B cell (primary cell): ENCODE measurements at regions not wholly inside any gene's neighbourhood (a gene's known extent, or its start where the extent isn't known, plus 50 kb on each side); places are given as distances from the start of the nearest gene placed in this dataset.

Experiments used
- ATAC-seq: fragments of 200-7000 bp; cut with Tn5 transposase; one replicate; pipeline ENCODE4 v1.10.0; 2021; ENCODE audit warnings: low read depth, mild to moderate bottlenecking, moderate number of reproducible peaks, moderate library complexity
- CTCF ChIA-PET: fragments of 350-600 bp; sonication (Branson Sonifier 250); formaldehyde crosslinking; loops from one replicate; lab custom pipeline; 2021; ENCODE audit warnings: antibody characterized with exemption, inconsistent platforms; lab: Charles Lee
- POLR2A ChIA-PET: fragments of 350-600 bp; sonication (Branson Sonifier 250); formaldehyde crosslinking; loops from one replicate; lab custom pipeline; 2021; ENCODE audit warnings: antibody characterized with exemption; lab: Charles Lee
- DNase-seq: peaks from one replicate; pipeline ENCODE4 v3.0.0; 2013
- H2AFZ ChIP-seq: 2 replicates; pipeline ENCODE4 v1.6.1; 2012; ENCODE audit warnings: mild to moderate bottlenecking, low read depth, low read length; ENCODE audit not compliant: insufficient read depth, poor library complexity, severe bottlenecking
- H3K27ac ChIP-seq, 2 donors: 1 replicate in 1 of 2; 2 replicates in 1 of 2; pipeline ENCODE4 v1.5.1; 2012 to 2013; ENCODE audit warnings: low read length in 2 of 2, mild to moderate bottlenecking in 2 of 2, moderate library complexity in 1 of 2
- H3K27me3 ChIP-seq, 4 experiments: fragments of 200-600 bp in 1 of 4; sonication (generic) in 1 of 4; replicated peaks in 1 of 4; 1 replicate in 2 of 4; 2 replicates in 2 of 4; pipeline versions ENCODE4 v1.6.1 to v1.7.0; 2013 to 2016; ENCODE audit warnings: low read length in 3 of 4, mild to moderate bottlenecking in 2 of 4, mixed read lengths in 1 of 4, moderate library complexity in 1 of 4; ENCODE audit not compliant: insufficient read depth in 4 of 4, control insufficient read depth in 3 of 4; ENCODE audit errors: control extremely low read depth in 1 of 4
- H3K36me3 ChIP-seq, 2 experiments: replicated peaks in 1 of 2; 1 replicate in 1 of 2; 2 replicates in 1 of 2; pipeline versions ENCODE4 v1.6.1 to v1.7.1; 2013; ENCODE audit warnings: low read length in 1 of 2; ENCODE audit not compliant: insufficient read depth in 2 of 2, control insufficient read depth in 1 of 2; ENCODE audit errors: control extremely low read depth in 1 of 2, extremely low read depth in 1 of 2
- H3K4me1 ChIP-seq, 2 donors: fragments of 200-600 bp in 1 of 2; sonication (generic) in 1 of 2; 1 replicate in 1 of 2; 2 replicates in 1 of 2; pipeline versions ENCODE4 v1.5.1 to v1.6.1; 2013 to 2017; ENCODE audit warnings: low read length in 2 of 2; ENCODE audit not compliant: control insufficient read depth in 2 of 2, insufficient read depth in 2 of 2
- H3K4me2 ChIP-seq: replicated peaks from 2 replicates; pipeline ENCODE3; 2012; ENCODE audit warnings: mild to moderate bottlenecking, low read depth, low read length; ENCODE audit not compliant: poor library complexity, severe bottlenecking
- H3K4me3 ChIP-seq, 5 experiments: fragments of 200-600 bp in 1 of 5; sonication (generic) in 1 of 5; 1 replicate in 3 of 5; 2 replicates in 2 of 5; pipeline versions ENCODE4 v1.5.1 to v1.7.0; 2011 to 2016; ENCODE audit warnings: low read length in 4 of 5, mild to moderate bottlenecking in 4 of 5, low read depth in 2 of 5, control low read depth in 1 of 5, moderate library complexity in 1 of 5; ENCODE audit not compliant: insufficient read depth in 1 of 5; ENCODE audit errors: control extremely low read depth in 1 of 5, extremely low read depth in 1 of 5
- H3K79me2 ChIP-seq: fragments of 200-600 bp; sonication (generic); one replicate; pipeline ENCODE4 v1.6.0; 2016; ENCODE audit warnings: low read length; ENCODE audit not compliant: control insufficient read depth, insufficient read depth
- H3K9ac ChIP-seq: fragments of 200-600 bp; sonication (generic); 2 replicates; pipeline ENCODE4 v1.6.1; 2017; ENCODE audit warnings: mild to moderate bottlenecking, low read length, moderate library complexity
- H3K9me3 ChIP-seq, 3 donors: one replicate each; pipeline versions ENCODE4 v1.6.1 to v1.7.1; 2013; ENCODE audit warnings: low read length in 2 of 3; ENCODE audit not compliant: control insufficient read depth in 2 of 3, insufficient read depth in 1 of 3; ENCODE audit errors: control extremely low read depth in 1 of 3
- H4K20me1 ChIP-seq: 2 replicates; pipeline ENCODE4 v1.6.0; 2012; ENCODE audit warnings: mild to moderate bottlenecking, low read length; ENCODE audit not compliant: insufficient read depth, control insufficient read depth, poor library complexity, severe bottlenecking
- H3K27ac Mint-ChIP-seq: one replicate; pipeline ENCODE4 v1.8.0; 2021; ENCODE audit warnings: mixed read lengths
- H3K27me3 Mint-ChIP-seq: one replicate; pipeline ENCODE4 v1.8.0; 2021; ENCODE audit warnings: mixed read lengths
- H3K4me1 Mint-ChIP-seq: one replicate; pipeline ENCODE4 v1.8.0; 2021; ENCODE audit warnings: mixed read lengths
- H3K4me3 Mint-ChIP-seq: one replicate; pipeline ENCODE4 v1.8.0; 2021; ENCODE audit warnings: mixed read lengths
- H3K9me3 Mint-ChIP-seq: one replicate; pipeline ENCODE4 v1.8.0; 2022; ENCODE audit warnings: mixed read lengths; ENCODE audit not compliant: insufficient read depth
- CTCF ChIP-seq: fragments of 200-600 bp; IDR thresholded peaks from one replicate; pipeline ENCODE4 v1.8.0; 2022; ENCODE audit warnings: antibody characterized with exemption, mild to moderate bottlenecking
- EZH2 ChIP-seq: IDR thresholded peaks from 2 replicates; pipeline ENCODE4 v1.6.1; 2012; ENCODE audit warnings: borderline replicate concordance, low read depth, mild to moderate bottlenecking, moderate library complexity, low read length; ENCODE audit not compliant: insufficient read depth, poor library complexity, severe bottlenecking
- WGBS: methylation state at CpG from one replicate; pipeline ENCODE4 v1.1.5; 2013; ENCODE audit warnings: missing lambda C conversion rate; ENCODE audit not compliant: insufficient coverage; 5-methylcytosine and 5-hydroxymethylcytosine counted together
- intact Hi-C: fragments of 100-400 bp; cut with micrococcal nuclease; formaldehyde crosslinking; loops from one replicate; pipeline ENCODE4 v1.10.0; 2022

- no peaks in the 10 kb centered on the region for H3K4me1 ChIP-seq
- H4K20me1 ChIP-seq, result no peaks in the 10 kb centered on the region
- ATAC-seq, result no peak
- CTCF ChIA-PET, result no interaction called here
- no peak overlapping the region for H3K4me3 ChIP-seq
- Mint-ChIP-seq H3K27ac (no peak overlapping the region), H3K4me3 (no peak overlapping the region), H3K9me3 (no peaks in the 10 kb centered on the region), H3K4me1 (no peaks in the 10 kb centered on the region), H3K27me3 (no peaks in the 10 kb centered on the region)
- intact Hi-C loops, result no loop called here
- DNase-seq, result no peak
- no peak overlapping the region for H3K9ac ChIP-seq
- H3K36me3 ChIP-seq, result no peaks in the 10 kb centered on the region
- no peak overlapping the region for H3K27ac ChIP-seq
- TF ChIP-seq EZH2 (no peak), CTCF (no peak)
- no peak overlapping the region for H3K4me2 ChIP-seq
- no peaks in the 10 kb centered on the region for H3K27me3 ChIP-seq
- no peak overlapping the region for H2AFZ ChIP-seq
- WGBS, result 100% methylated on average over 1 of the region's 1 CpG
- H3K79me2 ChIP-seq, result no peaks in the 10 kb centered on the region
- H3K9me3 ChIP-seq, result no peaks in the 10 kb centered on the region
- POLR2A ChIA-PET, result no interaction called here
Observed at GRCh38 chr15:95121191-95121590, 889.8 kb downstream of the MCTP2 start.

GRCh38 chr15:95125803-95126202 is 894.4 kb downstream of the MCTP2 start:
- ChIA-PET CTCF (no interaction called here), POLR2A (no interaction called here)
- Histone ChIP-seq H3K4me2 (no peak overlapping the region), H3K27me3 (no peaks in the 10 kb centered on the region), H3K9ac (no peak overlapping the region), H3K4me3 (no peak overlapping the region), H2AFZ (no peak overlapping the region), H3K36me3 (no peaks in the 10 kb centered on the region), H3K27ac (no peak overlapping the region), H4K20me1 (no peaks in the 10 kb centered on the region), H3K79me2 (no peaks in the 10 kb centered on the region), H3K9me3 (no peaks in the 10 kb centered on the region), H3K4me1 (no peaks in the 10 kb centered on the region)
- WGBS, result no CpG with 5 or more reads among the region's 2 CpGs
- no peak overlapping the region for H3K4me3 Mint-ChIP-seq
- H3K27ac Mint-ChIP-seq, result no peak overlapping the region
- H3K4me1 Mint-ChIP-seq, result no peaks in the 10 kb centered on the region
- H3K27me3 Mint-ChIP-seq, result no peaks in the 10 kb centered on the region
- intact Hi-C loops, result no loop called here
- DNase-seq, result no peak
- ATAC-seq, result no peak
- TF ChIP-seq EZH2, result no peak
- no peaks in the 10 kb centered on the region for H3K9me3 Mint-ChIP-seq
